IMR-90 (cell line): ENCODE measurements at regions not wholly inside any gene's neighbourhood (a gene's known extent, or its start where the extent isn't known, plus 50 kb on each side); places are given as distances from the start of the nearest gene placed in this dataset.

Experiments
- ATAC-seq: fragments of 200-7000 bp; cut with Tn5 transposase; 2 replicates; pipeline ENCODE4 v1.9.1; 2020; ENCODE audit warnings: low read depth, mild to moderate bottlenecking, moderate library complexity
- BruUV-seq: library from RNA; stranded (reverse); fragments of 400-500 nt; replicated peaks from 2 replicates; lab custom pipeline; 2021; lab: Mats Ljungman, UMichigan
- CTCF ChIA-PET: fragments of 300-600 bp; formaldehyde crosslinking; extraction: SDS; loops from one replicate; lab custom pipeline; 2021; ENCODE audit warnings: antibody characterized with exemption; lab: Yijun Ruan, JAX
- POLR2A ChIA-PET: fragments of 300-600 bp; sonication (Branson Sonifier 250); formaldehyde crosslinking; loops from one replicate; lab custom pipeline; 2022; ENCODE audit warnings: antibody characterized with exemption; ENCODE audit not compliant: unreplicated experiment; lab: Charles Lee
- DNase-seq: peaks from one replicate; pipeline ENCODE4 v3.0.0; 2013
- H2AFZ ChIP-seq: replicated peaks from 2 replicates; pipeline ENCODE3; 2013; ENCODE audit warnings: low read length, mild to moderate bottlenecking; ENCODE audit not compliant: poor library complexity
- H2AK5ac ChIP-seq: 2 replicates; pipeline ENCODE4 v1.6.1; 2013; ENCODE audit warnings: low read depth, low read length, inconsistent platforms
- H2AK9ac ChIP-seq: replicated peaks from 2 replicates; pipeline ENCODE3; 2013; ENCODE audit warnings: mild to moderate bottlenecking, low read depth, low read length, moderate library complexity; ENCODE audit not compliant: poor library complexity
- H2BK120ac ChIP-seq: 2 replicates; pipeline ENCODE4 v1.6.1; 2013; ENCODE audit warnings: low read depth, low read length, inconsistent platforms
- H2BK15ac ChIP-seq: 3 replicates; pipeline ENCODE4 v1.6.1; 2013; ENCODE audit warnings: low read depth, low read length, inconsistent platforms
- H2BK20ac ChIP-seq: 2 replicates; pipeline ENCODE4 v1.6.1; 2013; ENCODE audit warnings: low read depth, mild to moderate bottlenecking, inconsistent platforms, low read length, moderate library complexity
- H2BK5ac ChIP-seq: 2 replicates; pipeline ENCODE4 v1.6.1; 2013; ENCODE audit warnings: mild to moderate bottlenecking, low read depth, low read length, inconsistent platforms; ENCODE audit not compliant: poor library complexity, severe bottlenecking
- H3K14ac ChIP-seq: replicated peaks from 2 replicates; pipeline ENCODE4 v1.6.1; 2013; ENCODE audit warnings: low read depth, low read length, inconsistent platforms
- H3K18ac ChIP-seq: 2 replicates; pipeline ENCODE4 v1.6.1; 2013; ENCODE audit warnings: low read depth, low read length, control low read depth
- H3K23ac ChIP-seq: 2 replicates; pipeline ENCODE4 v1.6.1; 2013; ENCODE audit warnings: low read depth, low read length, inconsistent platforms
- H3K27ac ChIP-seq: 2 replicates; pipeline ENCODE4 v1.5.1; 2013; ENCODE audit warnings: mild to moderate bottlenecking, control low read depth, low read length; ENCODE audit not compliant: insufficient read depth
- H3K27me3 ChIP-seq: 2 replicates; pipeline ENCODE4 v1.6.1; 2013; ENCODE audit warnings: low read length; ENCODE audit not compliant: control insufficient read depth, insufficient read depth
- H3K36me3 ChIP-seq: 2 replicates; pipeline ENCODE4 v1.6.1; 2013; ENCODE audit warnings: low read length, mixed read lengths; ENCODE audit not compliant: control insufficient read depth, insufficient read depth
- H3K4ac ChIP-seq: 2 replicates; pipeline ENCODE4 v1.6.1; 2013; ENCODE audit warnings: low read depth, low read length, inconsistent platforms
- H3K4me1 ChIP-seq: 2 replicates; pipeline ENCODE4 v1.6.1; 2013; ENCODE audit warnings: low read length, mixed read lengths; ENCODE audit not compliant: control insufficient read depth, insufficient read depth
- H3K4me2 ChIP-seq: 2 replicates; pipeline ENCODE4 v1.6.1; 2013; ENCODE audit warnings: low read depth, mild to moderate bottlenecking, control low read depth, low read length, moderate library complexity
- H3K4me3 ChIP-seq: 2 replicates; pipeline ENCODE4 v1.5.1; 2013; ENCODE audit warnings: low read depth, mild to moderate bottlenecking, control low read depth, low read length, moderate library complexity; ENCODE audit not compliant: insufficient read depth
- H3K56ac ChIP-seq: 2 replicates; pipeline ENCODE4 v1.6.1; 2013; ENCODE audit warnings: low read length, inconsistent platforms; ENCODE audit not compliant: insufficient read depth; ENCODE audit errors: extremely low read depth
- H3K79me1 ChIP-seq, 2 experiments: 2 replicates each; pipeline ENCODE4 v1.6.1; 2013; ENCODE audit warnings: low read length in 2 of 2, inconsistent platforms in 1 of 2, low read depth in 1 of 2
- H3K9ac ChIP-seq: 2 replicates; pipeline ENCODE4 v1.6.1; 2013; ENCODE audit warnings: low read depth, low read length, control low read depth
- H3K9me1 ChIP-seq: 2 replicates; pipeline ENCODE4 v1.6.1; 2013; ENCODE audit warnings: low read length, inconsistent platforms; ENCODE audit not compliant: insufficient read depth
- H3K9me3 ChIP-seq: 2 replicates; pipeline ENCODE4 v1.6.1; 2013; ENCODE audit warnings: low read length; ENCODE audit not compliant: control insufficient read depth, insufficient read depth
- H4K20me1 ChIP-seq: 2 replicates; pipeline ENCODE4 v1.6.1; 2013; ENCODE audit warnings: low read length, inconsistent platforms; ENCODE audit not compliant: insufficient read depth
- H4K5ac ChIP-seq: 2 replicates; pipeline ENCODE4 v1.6.1; 2013; ENCODE audit warnings: mild to moderate bottlenecking, low read depth, low read length, control low read depth
- H4K8ac ChIP-seq, 2 experiments: 2 replicates each; pipeline ENCODE4 v1.6.1; 2013; ENCODE audit warnings: low read depth in 2 of 2, low read length in 2 of 2, control low read depth in 1 of 2, inconsistent platforms in 1 of 2
- H4K91ac ChIP-seq: 2 replicates; pipeline ENCODE4 v1.6.1; 2013; ENCODE audit warnings: low read depth, low read length, inconsistent platforms; ENCODE audit not compliant: insufficient read depth
- BHLHE40 ChIP-seq: fragments of 150-350 bp; IDR thresholded peaks from 2 replicates; pipeline ENCODE4 v1.6.1; 2016; ENCODE audit warnings: mild to moderate bottlenecking, low read depth, low read length
- CEBPB ChIP-seq: IDR thresholded peaks from 2 replicates; pipeline ENCODE4 v1.6.1; 2012; ENCODE audit warnings: low read depth, low read length, improper control_type of control experiment
- CHD1 ChIP-seq: IDR thresholded peaks from 2 replicates; pipeline ENCODE4 v1.6.1; 2012; ENCODE audit warnings: low read depth, low read length, improper control_type of control experiment
- CTCF ChIP-seq: conservative IDR thresholded peaks from 2 replicates; pipeline ENCODE4 v1.5.1; 2012; ENCODE audit warnings: mild to moderate bottlenecking, low read depth, low read length, improper control_type of control experiment
- ELK1 ChIP-seq: fragments of 150-350 bp; IDR thresholded peaks from 2 replicates; pipeline ENCODE4 v1.6.1; 2016; ENCODE audit warnings: low read depth, mild to moderate bottlenecking, low read length, moderate library complexity, borderline replicate concordance
- FOS ChIP-seq: fragments of 150-350 bp; IDR thresholded peaks from 2 replicates; pipeline ENCODE4 v1.6.1; 2016; ENCODE audit warnings: low read depth, low read length
- MAFK ChIP-seq: IDR thresholded peaks from 2 replicates; pipeline ENCODE4 v1.6.1; 2012; ENCODE audit warnings: low read depth, low read length, improper control_type of control experiment
- MAZ ChIP-seq: IDR thresholded peaks from 2 replicates; pipeline ENCODE4 v1.6.1; 2012; ENCODE audit warnings: low read depth, mild to moderate bottlenecking, low read length, improper control_type of control experiment, moderate library complexity, borderline replicate concordance
- MXI1 ChIP-seq: IDR thresholded peaks from 2 replicates; pipeline ENCODE4 v1.6.1; 2012; ENCODE audit warnings: low read depth, mild to moderate bottlenecking, low read length, moderate library complexity, borderline replicate concordance
- NFE2L2 ChIP-seq: fragments of 150-350 bp; IDR thresholded peaks from 2 replicates; pipeline ENCODE4 v1.6.1; 2016; ENCODE audit warnings: low read depth, mild to moderate bottlenecking, low read length
- POLR2A ChIP-seq: IDR thresholded peaks from 2 replicates; pipeline ENCODE4 v1.6.1; 2012; ENCODE audit warnings: mild to moderate bottlenecking, low read depth, low read length
- RCOR1 ChIP-seq: IDR thresholded peaks from 2 replicates; pipeline ENCODE4 v1.6.1; 2012; ENCODE audit warnings: mild to moderate bottlenecking, low read length, improper control_type of control experiment; ENCODE audit not compliant: insufficient replicate concordance
- RFX5 ChIP-seq: IDR thresholded peaks from 2 replicates; pipeline ENCODE4 v1.8.0; 2012; ENCODE audit warnings: low read depth, mild to moderate bottlenecking, low read length, moderate library complexity
- SMC3 ChIP-seq: fragments of 150-350 bp; IDR thresholded peaks from 2 replicates; pipeline ENCODE4 v1.6.1; 2016; ENCODE audit warnings: low read depth, mild to moderate bottlenecking, antibody characterized with exemption, low read length, moderate library complexity
- USF2 ChIP-seq: fragments of 150-350 bp; IDR thresholded peaks from 2 replicates; pipeline ENCODE4 v1.6.1; 2017; ENCODE audit warnings: mild to moderate bottlenecking, antibody characterized with exemption, low read length, low read depth
- WGBS, 2 experiments: methylation state at CpG; one replicate each; pipeline versions ENCODE4 v1.1.5 to v1.1.7; 2013; ENCODE audit warnings: missing lambda C conversion rate in 2 of 2; ENCODE audit not compliant: insufficient read length in 1 of 2; ENCODE audit errors: extremely low coverage in 2 of 2; 5-methylcytosine and 5-hydroxymethylcytosine counted together
- dilution Hi-C: fragments of 300-500 bp; cut with HindIII; formaldehyde crosslinking; loops from one replicate; pipeline ENCODE4 v1.14.3; 2018; ENCODE audit warnings: low sequenced_read_pairs; ENCODE audit not compliant: unreplicated experiment
- in situ Hi-C: fragments of 300-500 bp; cut with MboI; formaldehyde crosslinking; loops from 3 replicates; pipeline ENCODE4 v1.14.3; 2019; ENCODE audit warnings: low sequenced_read_pairs, inconsistent platforms, mixed read lengths
- intact Hi-C: fragments of 100-400 bp; cut with micrococcal nuclease; formaldehyde crosslinking; loops from 2 replicates; pipeline ENCODE4 v1.10.0; 2022

GRCh38 chr5:4717446-4717845 is 422.7 kb upstream of the ADAMTS16 start:
- no peak overlapping the region for H3K14ac ChIP-seq
- H2AFZ ChIP-seq, result no peak overlapping the region

More at GRCh38 chr5:4717446-4717845, 422.7 kb upstream of the ADAMTS16 start:
- Histone ChIP-seq H2BK20ac (no peak overlapping the region), H4K5ac (no peak overlapping the region), H3K27ac (no peak overlapping the region), H3K4me2 (no peak overlapping the region), H3K4ac (no peak overlapping the region), H4K20me1 (no peaks in the 10 kb centered on the region), H3K18ac (no peak overlapping the region), H3K27me3 (no peaks in the 10 kb centered on the region), H2BK120ac (no peak overlapping the region), H3K9me3 (peaks cover 8% of the 10 kb centered on the region), H2BK15ac (no peak overlapping the region), H2BK5ac (no peak overlapping the region), H3K79me1 (no peaks in the 10 kb centered on the region), H4K8ac (no peak overlapping the region), H3K9me1 (no peaks in the 10 kb centered on the region), H3K36me3 (no peaks in the 10 kb centered on the region), H2AK5ac (no peak overlapping the region), H3K4me3 (no peak overlapping the region), H2AK9ac (no peak overlapping the region), H3K23ac (no peak overlapping the region), H3K56ac (no peak overlapping the region), H3K4me1 (no peaks in the 10 kb centered on the region), H3K9ac (no peak overlapping the region), H4K91ac (no peak overlapping the region)
- intact Hi-C loops, result no loop called here
- no CpG with 5 or more reads among the region's 1 CpG for WGBS, 2 experiments
- CTCF ChIA-PET, result interaction anchor here (0.6 kb wide), 1 partner anchor 426 kb away, joined by 3 read pairs; no protein-coding TSS in a partner anchor
- ATAC-seq, result no peak
- TF ChIP-seq BHLHE40 (no peak), FOS (no peak), POLR2A (no peak), NFE2L2 (no peak), CTCF (no peak), MAZ (no peak), MAFK (no peak), ELK1 (no peak), CEBPB (no peak), SMC3 (no peak), RFX5 (no peak), MXI1 (no peak), USF2 (no peak), RCOR1 (no peak), CHD1 (no peak)
- BruUV-seq, result no TSS peak
- in situ Hi-C loops, result no loop called here
- dilution Hi-C loops, result no loop called here
- no peak for DNase-seq
- POLR2A ChIA-PET, result no interaction called here
